ENCODE measurements at regions not wholly inside any gene's neighbourhood (a gene's known extent, or its start where the extent isn't known, plus 50 kb on each side); places are given as distances from the start of the nearest gene placed in this dataset.

DNA sequence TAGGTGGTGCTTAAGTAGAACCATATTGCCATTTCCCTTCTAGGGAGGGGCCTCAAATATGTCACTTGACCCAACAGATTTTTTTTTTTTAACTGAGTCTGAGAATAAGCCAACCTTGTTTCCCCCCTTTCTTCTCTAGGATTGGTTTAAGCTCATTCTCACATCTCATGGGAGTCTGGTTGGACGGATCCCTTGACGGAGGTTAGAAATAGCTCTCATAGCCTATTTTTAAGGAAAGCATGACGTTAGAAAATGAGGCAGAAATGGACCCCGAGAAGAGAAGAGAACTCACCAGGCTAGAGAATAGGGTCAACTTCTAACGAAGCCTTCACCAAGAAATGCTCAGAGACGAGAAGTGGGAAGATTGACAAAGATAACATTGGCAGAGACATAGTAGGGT lies 95.1 kb upstream of the ZFHX3 start:
- no peaks in the 10 kb centered on the region for H3K4me1 ChIP-seq (ENCODE audit: control insufficient read depth in 1 of 2, insufficient read depth in 2 of 2, low read length in 2 of 2)
- H3K4me2 ChIP-seq (ENCODE audit: low read length), result no peak overlapping the region
- H3K9ac ChIP-seq (ENCODE audit: low read length), result no peak overlapping the region
- DNase-seq (ENCODE audit: low read depth, low spot score) (no peak), ATAC-seq (no peak)
- H3K9me2 ChIP-seq (ENCODE audit: insufficient read depth), result no peaks in the 10 kb centered on the region
- TF ChIP-seq ZBTB33 (IDR thresholded peaks at IDR 0.05; ENCODE audit: extremely low read depth, insufficient replicate concordance, low read length) (no peak), EZH2 (IDR thresholded peaks at IDR 0.05) (no peak), CEBPB (IDR thresholded peaks at IDR 0.05; ENCODE audit: low read depth) (no peak), FOSL1 (IDR thresholded peaks at IDR 0.05; ENCODE audit: low read depth) (no peak), CBX3 (IDR thresholded peaks at IDR 0.05; ENCODE audit: low read depth) (no peak), ELF1 (IDR thresholded peaks at IDR 0.05; ENCODE audit: borderline replicate concordance, low read depth) (no peak), YY1 (IDR thresholded peaks at IDR 0.05; ENCODE audit: extremely low read depth, insufficient replicate concordance, low read depth, low read length) (no peak), ZNF274 (IDR thresholded peaks at IDR 0.05; ENCODE audit: low read depth, low read length) (no peak), POLR2A (IDR thresholded peaks at IDR 0.05; ENCODE audit: borderline replicate concordance, extremely low read depth, insufficient read depth, insufficient read length) (no peak), TCF7L2 (IDR thresholded peaks at IDR 0.05; ENCODE audit: borderline replicate concordance, extremely low read depth, insufficient read depth, insufficient read length) (no peak), SIN3A (IDR thresholded peaks at IDR 0.05; ENCODE audit: low read depth) (no peak), POLR2AphosphoS5 (IDR thresholded peaks at IDR 0.05; ENCODE audit: low read depth, low read length) (no peak), RAD21 (IDR thresholded peaks at IDR 0.05; ENCODE audit: low read depth) (no peak)
- H3K36me3 ChIP-seq (ENCODE audit: control insufficient read depth in 1 of 2, insufficient read depth in 2 of 2, low read length in 2 of 2), result no peaks in the 10 kb centered on the region
- peaks cover 15% of the 10 kb centered on the region for H3K27me3 ChIP-seq (ENCODE audit: insufficient read depth, low read length)
- RAD21 ChIA-PET (ENCODE audit: low non-redundant PET in 1 of 2, low total read pairs in 2 of 2, uncharacterized antibody in 2 of 2, unreplicated experiment in 2 of 2), result no interaction called here
- no TSS peak for BruUV-seq (replicated peaks)
- no peaks in the 10 kb centered on the region for H4K20me1 ChIP-seq (ENCODE audit: insufficient read depth)
- intact Hi-C loops (cut with micrococcal nuclease), result no loop called here
- no peaks in the 10 kb centered on the region for H3K9me3 ChIP-seq (ENCODE audit: control insufficient read depth in 1 of 2, insufficient read depth in 1 of 2, low read depth in 1 of 2, low read length in 2 of 2)
- H2AFZ ChIP-seq (ENCODE audit: low read depth, low read length, poor library complexity, severe bottlenecking), result no peak overlapping the region
- H3K27ac ChIP-seq (ENCODE audit: low read depth, low read length), result no peak overlapping the region
- no peaks in the 10 kb centered on the region for H3K79me2 ChIP-seq (ENCODE audit: insufficient read depth, low read length)
- H3K4me3 ChIP-seq (replicated peaks in 1 of 2; ENCODE audit: low read depth in 1 of 2, low read length in 2 of 2), result no peak overlapping the region
- CTCF ChIA-PET, result no interaction called here
- POLR2A ChIA-PET, result no interaction called here
